RPMI8226 (cell line): ENCODE measurements at regions not wholly inside any gene's neighbourhood (a gene's known extent, or its start where the extent isn't known, plus 50 kb on each side); places are given as distances from the start of the nearest gene placed in this dataset.

Source experiments
- DNase-seq: peaks from one replicate; pipeline ENCODE4 v3.0.0-alpha.2; 2015

DNA sequence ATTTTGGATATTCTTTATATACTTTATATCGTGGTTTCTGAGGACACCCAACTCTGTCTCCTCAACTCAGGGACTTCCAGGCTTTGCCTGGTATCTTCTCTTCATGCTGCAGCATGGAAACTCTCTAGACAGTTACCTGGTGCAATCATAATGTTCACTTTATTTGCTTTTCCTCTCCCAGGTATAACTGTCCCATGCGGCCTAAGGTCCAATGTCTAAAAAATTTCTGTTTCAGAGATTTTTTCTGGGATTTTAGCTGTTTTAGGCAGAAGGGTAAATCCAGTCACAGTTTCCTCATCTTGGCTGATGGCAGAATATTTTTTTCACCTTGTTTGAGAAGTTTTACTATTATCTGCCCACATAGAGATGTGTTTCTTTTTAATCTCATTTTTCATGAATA, 139.9 kb upstream of the KCNMB2 start:
- DNase-seq, result no peak

DNA sequence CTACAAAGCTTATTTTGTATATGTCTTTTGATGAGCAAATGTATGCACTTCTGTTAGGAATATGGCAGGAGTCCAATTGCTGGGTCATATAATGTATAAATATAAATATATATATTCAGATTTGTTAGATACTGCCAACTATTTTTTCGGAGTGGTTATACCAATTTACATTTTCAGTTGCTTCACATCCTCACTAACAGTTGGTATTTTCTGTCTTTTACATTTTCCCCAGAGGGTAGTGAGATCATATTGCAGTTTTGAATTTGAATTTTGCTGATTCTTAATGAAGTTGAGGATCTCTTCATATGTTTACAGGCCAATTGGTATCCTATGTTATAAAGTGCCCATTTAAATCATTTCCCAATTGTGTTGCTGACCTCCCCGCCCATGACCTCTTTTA, 139.0 kb upstream of the KCNMB2 start:
- no peak for DNase-seq

DNA sequence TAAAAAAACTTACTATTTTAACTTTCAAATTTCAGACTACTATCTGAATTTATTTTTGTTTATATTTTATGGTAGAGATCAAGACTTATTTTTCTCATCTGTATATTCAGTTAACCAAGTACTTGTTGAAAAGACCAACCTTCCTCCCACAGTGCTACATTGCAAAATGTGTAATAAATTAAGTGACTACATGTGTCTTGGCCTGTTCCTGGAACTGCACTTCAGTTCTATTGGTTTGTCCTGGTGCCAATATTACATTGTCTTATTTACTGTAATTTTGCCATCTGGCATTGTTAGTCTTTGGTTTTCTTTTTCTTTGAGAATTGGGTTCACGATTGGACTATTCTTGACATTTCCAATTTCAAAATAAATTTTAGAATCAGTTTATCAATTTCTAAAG, 138.4 kb upstream of the KCNMB2 start:
- DNase-seq, result no peak

- no peak for DNase-seq
These were observed 131.3 kb upstream of the KCNMB2 start for GRCh38 chr3:178404961-178405360.

- no peak for DNase-seq
These were observed 130.7 kb upstream of the KCNMB2 start for GRCh38 chr3:178405531-178405930.

DNA sequence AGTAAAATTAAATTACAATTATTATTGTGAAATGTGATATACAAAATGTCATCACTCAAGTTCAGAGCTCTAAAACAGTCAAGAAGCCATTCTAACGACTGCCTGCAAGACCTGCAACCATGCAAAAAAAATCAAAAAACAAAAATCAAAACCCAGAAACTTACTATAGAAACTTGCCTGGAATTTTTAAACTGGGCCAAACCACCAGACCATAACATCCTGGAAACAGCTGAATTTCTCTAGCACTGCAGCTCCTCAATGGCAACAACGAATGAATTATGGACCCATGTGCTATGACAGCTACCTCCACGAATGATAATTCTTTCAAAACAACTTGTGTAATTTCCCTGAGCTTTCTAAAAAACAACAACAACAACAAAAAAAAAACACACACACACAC, 130.0 kb upstream of the KCNMB2 start:
- no peak for DNase-seq

DNA sequence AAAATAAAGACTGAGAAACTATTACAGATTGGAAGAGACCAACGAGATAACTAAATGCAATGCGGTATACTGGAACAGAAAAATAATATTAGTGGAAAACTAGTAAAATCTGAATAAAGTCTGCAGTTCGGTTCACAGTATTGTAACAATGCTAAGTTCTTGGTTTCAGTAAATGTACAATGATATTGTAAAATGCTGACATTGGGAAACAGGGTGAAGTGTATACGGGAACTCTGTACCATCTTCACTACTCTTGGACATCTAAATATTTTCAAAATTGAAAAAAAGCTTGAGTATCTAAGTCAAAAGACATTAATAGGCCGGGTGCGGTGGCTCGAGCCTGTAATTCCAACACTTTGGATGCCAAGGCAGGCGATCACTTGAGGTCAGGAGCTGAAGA, 120.9 kb upstream of the KCNMB2 start:
- no peak for DNase-seq

DNA sequence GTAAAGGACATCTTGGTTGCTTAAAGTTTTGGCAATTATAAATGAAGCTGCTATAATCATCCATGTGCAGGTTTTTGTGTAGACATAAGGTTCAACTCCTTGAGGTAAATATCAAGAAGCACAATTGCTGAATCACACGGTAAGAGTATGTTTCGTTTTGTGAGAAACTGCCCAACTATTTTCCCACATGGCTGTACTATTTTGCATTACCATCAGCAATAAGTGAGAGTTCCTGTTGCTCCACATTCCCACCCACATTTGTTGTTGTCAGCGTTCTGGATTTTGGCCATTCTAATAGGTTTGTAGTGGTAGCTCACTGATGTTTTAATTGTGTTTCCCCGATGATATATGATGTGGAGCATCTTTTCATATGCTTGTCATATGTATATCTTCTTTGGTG, 118.5 kb upstream of the KCNMB2 start:
- DNase-seq, result no peak

DNA sequence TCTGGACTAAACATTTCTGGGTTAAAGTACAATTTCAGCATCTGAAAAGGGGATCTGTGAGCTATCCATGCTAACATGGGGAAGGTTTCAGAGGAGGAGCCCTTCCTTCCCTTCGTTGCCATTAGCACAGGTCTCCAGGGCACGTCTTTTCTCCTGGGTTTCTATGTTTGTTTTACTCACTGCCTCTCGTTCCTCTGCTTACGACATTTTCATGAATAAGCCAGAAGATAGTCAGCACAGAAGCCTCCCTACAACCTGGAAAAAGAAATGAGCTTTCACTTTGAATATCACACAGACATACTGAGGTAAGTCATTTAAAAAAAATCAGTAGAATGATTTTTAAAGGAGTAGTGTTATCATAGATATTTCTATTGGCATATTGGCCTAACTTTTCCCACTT, 117.2 kb upstream of the KCNMB2 start:
- no peak for DNase-seq

DNA sequence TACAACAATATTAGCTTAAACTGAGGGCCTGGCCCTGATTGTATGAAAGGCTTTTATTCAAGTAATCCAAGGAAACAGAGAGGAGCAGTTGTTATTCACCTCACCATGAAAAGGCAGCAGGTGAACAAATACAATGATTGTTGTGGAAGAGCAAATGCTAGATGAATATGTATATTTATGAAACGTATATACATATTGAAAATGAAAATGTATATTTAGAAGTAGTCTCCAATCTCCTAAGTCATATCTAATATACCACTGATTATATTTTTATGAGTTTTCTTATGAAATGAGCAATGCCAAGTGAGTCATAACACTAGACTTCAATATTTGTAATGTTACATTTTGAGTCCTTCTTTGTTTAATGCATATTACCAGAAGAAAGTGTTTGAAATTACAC, 116.2 kb upstream of the KCNMB2 start:
- no peak for DNase-seq

DNA sequence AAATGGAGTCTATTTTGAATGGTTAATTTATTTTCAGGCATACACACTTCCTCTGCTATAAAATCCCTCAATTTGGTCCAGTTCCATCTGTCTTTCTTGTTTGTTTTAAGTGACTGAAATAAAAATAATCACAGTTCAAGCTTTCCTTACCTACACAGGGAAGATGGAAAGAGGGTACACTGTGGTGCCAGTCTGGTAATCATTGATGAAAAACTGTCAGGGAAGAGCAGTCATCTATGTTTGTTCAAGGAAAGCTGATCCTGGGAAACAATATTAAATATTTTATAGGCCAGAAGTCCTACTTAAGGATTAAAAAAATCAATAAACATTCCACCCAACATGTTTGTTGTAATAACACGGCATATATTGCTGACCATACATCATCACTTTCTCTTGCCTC, 115.2 kb upstream of the KCNMB2 start:
- no peak for DNase-seq

GRCh38 chr3:178422406-178422805, 113.8 kb upstream of the KCNMB2 start:
- no peak for DNase-seq

DNA sequence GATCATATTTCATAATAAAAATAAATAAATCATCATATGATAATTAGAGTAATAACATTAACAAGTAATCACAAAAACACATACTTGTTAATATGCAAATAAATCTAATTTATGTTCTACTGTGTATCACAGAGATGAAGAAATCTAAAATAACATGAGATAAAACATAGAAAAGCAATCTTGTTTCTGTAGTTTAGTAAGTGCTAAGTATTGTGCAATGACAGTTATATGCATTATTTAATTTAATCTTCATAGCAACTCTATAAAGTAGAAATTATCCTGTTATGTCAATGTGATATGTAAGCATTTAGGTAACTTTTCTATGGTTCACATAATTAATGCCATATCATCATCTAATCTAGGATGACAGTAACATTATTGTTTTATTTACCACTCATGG, 108.2 kb upstream of the KCNMB2 start:
- DNase-seq, result no peak

- peak; percentile 23 for DNase-seq
These were observed 101.9 kb upstream of the KCNMB2 start for GRCh38 chr3:178434206-178434805.

DNA sequence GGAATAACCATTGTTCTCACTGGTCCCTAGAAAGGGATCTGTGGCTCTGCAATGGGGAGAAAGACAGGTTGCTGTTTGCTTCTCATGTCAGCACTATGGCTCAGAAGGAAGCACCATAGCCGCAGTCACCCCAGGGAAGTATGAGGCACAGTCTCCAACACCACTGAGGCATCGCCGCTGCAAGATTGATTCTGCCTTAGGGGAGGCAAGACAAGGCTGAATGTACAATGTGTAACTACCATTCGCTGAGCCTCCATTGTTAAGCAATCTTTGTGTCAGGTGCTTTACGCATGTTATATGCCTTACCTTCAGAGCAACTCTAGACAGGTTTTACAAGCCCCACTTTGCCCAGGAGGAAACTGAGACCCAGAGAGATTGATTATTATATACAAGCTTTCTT, 100.7 kb upstream of the KCNMB2 start:
- no peak for DNase-seq

- DNase-seq, result peak; percentile 55
These were observed 99.5 kb upstream of the KCNMB2 start for GRCh38 chr3:178436773-178437172.

GRCh38 chr3:178437236-178437635, 99.0 kb upstream of the KCNMB2 start:
- no peak for DNase-seq

DNA sequence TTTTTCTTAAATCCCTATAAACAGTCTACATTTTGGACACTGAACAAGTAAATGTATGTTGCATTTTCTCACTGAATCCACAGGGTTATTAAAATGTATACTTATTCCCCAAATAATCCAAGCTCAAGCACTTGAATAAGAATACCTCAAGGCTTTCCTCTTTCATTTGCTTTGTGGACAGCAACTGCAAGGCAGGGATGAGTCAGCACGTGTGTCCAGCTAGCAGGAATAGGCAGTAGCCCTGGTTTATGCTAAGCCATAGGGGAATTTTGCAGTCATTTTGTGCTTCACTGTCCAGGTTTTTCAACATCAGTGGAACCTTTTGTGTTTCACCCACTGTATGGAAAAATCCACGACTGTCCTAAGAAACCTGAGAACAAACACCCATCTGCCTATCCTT, 96.7 kb upstream of the KCNMB2 start:
- peak; percentile 23 for DNase-seq

DNA sequence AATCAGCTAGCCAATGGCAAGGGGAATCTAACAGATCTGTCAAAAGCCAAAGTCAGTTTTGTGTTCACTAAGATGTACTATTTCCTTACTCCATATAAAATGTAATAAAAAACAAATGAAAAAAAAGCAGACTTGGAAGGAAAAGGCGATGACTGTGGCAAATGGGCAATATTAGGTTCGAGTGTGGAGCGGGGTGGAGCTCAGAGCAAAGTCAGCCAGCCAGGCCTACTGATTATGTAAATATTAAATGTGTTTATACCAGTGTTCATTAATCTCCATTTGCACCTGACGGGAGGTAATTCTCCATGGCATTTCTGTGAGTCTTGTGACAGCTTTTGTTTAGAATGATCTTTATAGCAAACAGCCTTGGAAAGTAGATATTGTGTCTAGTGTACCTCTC, 96.2 kb upstream of the KCNMB2 start:
- DNase-seq, result no peak

DNA sequence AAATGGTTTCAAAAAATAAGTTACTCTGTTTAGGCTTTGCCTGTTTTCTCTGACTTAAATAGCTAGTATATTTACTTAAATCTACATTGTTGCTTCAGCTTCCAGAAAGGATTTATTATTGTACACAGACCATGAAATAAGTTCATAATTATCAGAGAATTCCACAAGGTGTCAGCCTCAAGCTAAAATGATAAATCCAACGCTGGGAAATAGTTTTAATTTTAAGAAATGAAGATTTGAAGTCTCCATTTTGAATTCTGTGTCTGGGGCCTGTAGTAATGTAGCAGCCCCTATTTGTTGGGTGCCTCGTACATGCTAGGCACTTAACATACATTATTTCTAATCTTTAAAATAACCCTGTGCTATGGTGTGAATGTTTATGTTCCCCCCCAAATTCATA, 92.6 kb upstream of the KCNMB2 start:
- DNase-seq, result peak; percentile 41

DNA sequence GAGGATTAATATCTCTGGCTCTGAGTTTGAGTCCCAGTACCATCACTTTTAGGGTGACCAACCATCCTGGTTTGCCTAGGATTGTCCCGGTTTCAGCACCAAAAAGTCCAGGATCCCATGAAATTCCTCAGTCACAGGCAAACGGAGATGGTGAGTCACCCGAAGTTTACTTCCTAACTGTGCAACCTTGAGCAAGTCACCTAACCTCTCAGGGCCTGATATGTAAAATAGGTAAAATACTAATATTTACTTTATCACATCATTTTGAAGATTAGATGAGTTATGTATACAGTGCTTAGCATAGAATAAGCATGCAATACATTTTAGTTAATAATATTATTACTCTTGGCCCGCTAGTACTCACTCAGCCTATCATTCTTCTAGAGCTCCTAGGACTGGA, 91.1 kb upstream of the KCNMB2 start:
- no peak for DNase-seq

DNA sequence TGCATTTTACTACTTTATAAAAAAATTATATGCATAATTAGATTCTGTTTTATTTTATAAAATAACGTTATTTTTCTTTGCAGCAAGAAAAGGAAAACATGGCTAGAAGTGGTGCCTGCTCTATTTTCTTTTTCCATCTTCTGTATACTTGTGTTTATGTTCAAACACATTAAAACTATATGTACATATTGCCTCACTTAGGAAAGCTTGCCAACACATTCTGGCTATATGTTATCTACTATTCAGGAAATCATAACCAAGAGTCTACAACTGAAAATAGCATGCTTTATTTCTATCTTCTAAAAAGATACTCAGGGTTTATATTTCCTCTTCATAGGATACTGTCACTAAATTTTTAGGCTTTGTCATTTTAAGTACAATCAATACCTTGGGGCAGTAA, 90.2 kb upstream of the KCNMB2 start:
- DNase-seq, result no peak

DNA sequence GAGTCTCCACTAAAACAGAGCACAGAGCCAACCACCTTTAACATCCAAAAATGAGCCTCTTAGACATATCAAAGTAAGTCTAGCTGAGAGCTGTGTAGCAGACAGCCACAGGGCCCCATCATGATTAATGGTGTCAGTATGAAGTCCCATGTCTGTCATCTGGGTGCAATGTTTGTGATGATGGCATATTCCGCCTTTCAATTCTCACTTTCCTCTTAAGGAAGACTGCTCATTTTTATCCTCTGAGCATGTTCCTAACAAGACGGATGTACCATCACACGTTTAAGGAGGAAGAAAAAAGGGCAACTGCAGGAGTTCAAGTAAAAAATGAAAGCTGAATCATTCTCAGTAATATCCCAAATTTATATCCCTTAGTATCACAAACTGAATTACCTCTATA, 85.8 kb upstream of the KCNMB2 start:
- no peak for DNase-seq

DNA sequence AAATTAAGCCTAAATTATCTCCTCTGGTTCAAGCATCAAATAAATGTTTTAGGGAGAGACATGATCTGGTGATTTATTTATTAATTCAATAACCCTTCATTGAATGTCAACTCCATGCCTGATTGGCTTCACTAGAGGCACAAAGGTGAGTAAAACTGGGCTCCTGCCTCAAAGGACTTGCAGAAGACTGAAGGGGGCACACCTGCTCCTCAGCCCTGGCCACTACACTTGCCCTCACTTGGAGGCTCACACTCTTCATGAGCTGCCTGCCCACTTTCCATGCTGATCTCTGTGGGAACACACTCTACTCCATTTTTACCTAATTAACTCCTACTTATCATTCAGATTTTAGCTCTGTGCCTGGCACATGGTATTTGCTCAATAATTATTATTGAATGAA, 84.4 kb upstream of the KCNMB2 start:
- DNase-seq, result no peak

GRCh38 chr3:178454726-178455125, 81.5 kb upstream of the KCNMB2 start:
- no peak for DNase-seq

- DNase-seq, result no peak
These were observed 81.0 kb upstream of the KCNMB2 start for GRCh38 chr3:178455226-178455625.
